Epithelial cell of esophagus (primary cell): ENCODE measurements at regions not wholly inside any gene's neighbourhood (a gene's known extent, or its start where the extent isn't known, plus 50 kb on each side); places are given as distances from the start of the nearest gene placed in this dataset.

ENCODE experiments used
- DNase-seq: peaks from one replicate; pipeline ENCODE4 v3.0.0; 2010; ENCODE audit warnings: low read depth
- H3K4me3 ChIP-seq: 2 replicates; pipeline ENCODE4 v1.5.1; 2011; ENCODE audit warnings: mild to moderate bottlenecking, low read length, control low read depth
- TF ChIP-seq, protein P1 (sequence below): IDR thresholded peaks from 2 replicates; pipeline ENCODE4 v1.5.1; 2011; ENCODE audit warnings: low read depth, mild to moderate bottlenecking, low read length, control low read depth, inconsistent platforms; ENCODE audit not compliant: insufficient read depth; ENCODE audit errors: missing control alignments

DNA sequence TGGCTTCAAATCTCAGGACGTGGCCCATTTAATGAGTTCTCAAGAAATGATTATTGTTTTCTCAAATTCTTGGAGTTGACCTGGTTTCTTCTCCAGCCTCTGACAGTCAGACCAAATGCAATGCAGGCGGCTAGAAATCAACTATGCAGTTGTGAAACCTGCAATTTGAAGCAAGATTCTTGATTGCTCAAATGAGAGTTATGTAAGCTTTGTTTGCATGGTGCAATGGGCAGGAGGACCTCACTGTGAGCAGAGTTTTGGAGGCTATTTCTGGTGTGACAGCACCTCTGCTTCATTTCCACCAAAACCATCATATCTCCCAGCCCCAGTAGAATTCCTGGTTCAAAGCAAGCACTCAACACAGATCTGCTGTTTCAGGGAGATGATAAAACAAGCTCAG lies 500.0 kb upstream of the KLF4 start:
- DNase-seq: peak; percentile 47
- TF ChIP-seq, protein P1, sequence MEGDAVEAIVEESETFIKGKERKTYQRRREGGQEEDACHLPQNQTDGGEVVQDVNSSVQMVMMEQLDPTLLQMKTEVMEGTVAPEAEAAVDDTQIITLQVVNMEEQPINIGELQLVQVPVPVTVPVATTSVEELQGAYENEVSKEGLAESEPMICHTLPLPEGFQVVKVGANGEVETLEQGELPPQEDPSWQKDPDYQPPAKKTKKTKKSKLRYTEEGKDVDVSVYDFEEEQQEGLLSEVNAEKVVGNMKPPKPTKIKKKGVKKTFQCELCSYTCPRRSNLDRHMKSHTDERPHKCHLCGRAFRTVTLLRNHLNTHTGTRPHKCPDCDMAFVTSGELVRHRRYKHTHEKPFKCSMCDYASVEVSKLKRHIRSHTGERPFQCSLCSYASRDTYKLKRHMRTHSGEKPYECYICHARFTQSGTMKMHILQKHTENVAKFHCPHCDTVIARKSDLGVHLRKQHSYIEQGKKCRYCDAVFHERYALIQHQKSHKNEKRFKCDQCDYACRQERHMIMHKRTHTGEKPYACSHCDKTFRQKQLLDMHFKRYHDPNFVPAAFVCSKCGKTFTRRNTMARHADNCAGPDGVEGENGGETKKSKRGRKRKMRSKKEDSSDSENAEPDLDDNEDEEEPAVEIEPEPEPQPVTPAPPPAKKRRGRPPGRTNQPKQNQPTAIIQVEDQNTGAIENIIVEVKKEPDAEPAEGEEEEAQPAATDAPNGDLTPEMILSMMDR: no peak
- no peak overlapping the region for H3K4me3 ChIP-seq

DNA sequence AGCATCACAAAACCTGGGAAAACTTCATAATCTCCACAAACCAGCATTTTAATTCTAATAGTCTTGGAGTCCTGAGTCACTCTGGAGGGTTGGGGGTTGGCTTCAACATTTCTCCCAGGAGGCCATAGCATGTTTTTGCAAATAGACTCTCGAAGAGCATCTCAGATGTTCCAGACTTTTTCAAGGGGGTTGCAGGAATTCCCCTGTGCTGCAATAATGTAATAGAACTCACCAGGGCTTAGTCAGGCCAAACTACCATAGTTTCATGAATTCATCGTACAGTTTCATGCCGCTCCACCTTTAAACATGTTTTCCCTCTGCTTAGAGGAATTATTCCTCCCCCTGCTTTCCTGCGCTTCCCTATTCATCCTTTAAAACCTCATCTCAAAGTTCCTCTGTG lies 499.5 kb upstream of the KLF4 start:
- H3K4me3 ChIP-seq: no peak overlapping the region
- DNase-seq: no peak
- TF ChIP-seq, protein P1: no peak

DNA sequence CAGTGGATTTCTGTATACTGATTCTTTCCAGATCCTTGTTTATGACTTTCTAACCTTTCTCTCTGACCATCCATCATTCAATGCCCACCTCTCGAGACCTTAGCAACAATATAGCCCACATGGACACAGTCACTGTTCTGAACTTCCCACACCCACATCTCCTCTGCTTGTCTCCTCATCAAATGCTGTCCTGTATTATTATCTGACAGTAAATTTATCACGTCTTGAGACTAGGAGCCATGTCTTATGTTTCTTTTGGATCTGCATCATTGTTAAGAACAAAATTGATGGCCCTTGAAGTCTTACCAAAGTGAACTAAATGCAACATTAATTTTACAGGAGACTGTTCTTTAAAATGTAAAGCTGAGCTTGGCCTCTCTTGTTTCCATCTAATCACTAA lies 495.4 kb upstream of the KLF4 start:
- no peak overlapping the region for H3K4me3 ChIP-seq
- TF ChIP-seq, protein P1: no peak
- DNase-seq: no peak

DNA sequence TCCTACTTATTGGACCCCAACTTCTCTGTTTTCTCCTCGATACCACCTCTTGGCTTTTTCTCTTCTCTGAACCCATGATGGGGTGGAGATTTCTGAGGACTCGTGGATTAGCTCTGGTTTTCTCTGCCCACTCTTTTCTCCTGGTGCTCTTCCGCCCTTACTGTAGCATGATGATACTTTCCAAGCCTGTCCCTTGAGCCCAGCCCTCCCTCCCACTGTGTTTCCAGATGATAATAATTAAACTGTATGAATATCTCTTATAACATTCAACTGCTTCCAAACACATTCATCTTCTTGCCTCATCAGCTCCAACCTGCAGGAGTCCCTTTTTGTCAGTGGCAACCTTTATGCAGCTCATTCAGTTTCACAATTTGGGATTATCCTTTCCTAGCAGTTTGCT lies 494.2 kb upstream of the KLF4 start:
- TF ChIP-seq, protein P1: no peak
- no peak for DNase-seq
- H3K4me3 ChIP-seq: no peak overlapping the region

DNA sequence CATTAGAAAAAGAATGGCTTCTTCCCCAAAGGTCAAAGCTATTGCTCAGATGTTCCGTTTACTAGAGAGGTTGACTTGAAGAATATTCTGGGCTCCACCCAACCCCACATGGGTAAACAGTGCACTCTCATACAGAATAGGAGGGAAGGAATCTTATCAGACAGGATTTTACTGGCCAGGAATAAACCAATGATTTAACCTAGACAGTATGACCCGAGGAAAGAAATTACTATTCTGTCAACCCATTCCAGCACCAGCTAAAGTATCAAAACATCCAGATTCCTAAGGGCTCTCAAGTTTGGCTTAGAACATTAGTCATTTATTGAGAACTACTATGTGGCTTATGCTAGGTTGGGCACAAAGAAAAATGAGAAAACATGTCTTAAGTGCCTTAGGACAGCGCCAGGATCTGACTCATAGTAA lies 493.6 kb upstream of the KLF4 start:
- no peak overlapping the region for H3K4me3 ChIP-seq
- DNase-seq: peak; percentile 63
- TF ChIP-seq, protein P1: no peak

DNA sequence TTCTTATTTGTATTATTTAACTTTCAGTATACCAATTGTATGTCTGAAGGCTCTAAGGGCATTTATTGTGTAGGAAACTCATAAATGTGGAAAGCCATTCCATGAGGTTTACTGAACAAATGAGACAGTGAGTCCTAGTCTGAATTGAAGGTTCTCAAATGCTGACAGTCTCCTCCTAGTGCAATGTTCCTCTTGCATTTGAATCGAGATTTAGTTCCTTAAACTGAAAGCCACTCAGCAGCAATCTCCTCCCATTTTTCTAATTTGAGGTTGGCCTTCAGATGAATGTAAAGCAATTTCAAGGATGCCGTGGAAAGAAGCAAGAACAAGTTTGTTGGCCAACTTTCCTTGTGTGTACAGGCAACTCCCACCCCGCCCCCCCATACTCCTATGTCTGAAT lies 493.2 kb upstream of the KLF4 start:
- no peak for DNase-seq
- no peak overlapping the region for H3K4me3 ChIP-seq
- TF ChIP-seq, protein P1: no peak

DNA sequence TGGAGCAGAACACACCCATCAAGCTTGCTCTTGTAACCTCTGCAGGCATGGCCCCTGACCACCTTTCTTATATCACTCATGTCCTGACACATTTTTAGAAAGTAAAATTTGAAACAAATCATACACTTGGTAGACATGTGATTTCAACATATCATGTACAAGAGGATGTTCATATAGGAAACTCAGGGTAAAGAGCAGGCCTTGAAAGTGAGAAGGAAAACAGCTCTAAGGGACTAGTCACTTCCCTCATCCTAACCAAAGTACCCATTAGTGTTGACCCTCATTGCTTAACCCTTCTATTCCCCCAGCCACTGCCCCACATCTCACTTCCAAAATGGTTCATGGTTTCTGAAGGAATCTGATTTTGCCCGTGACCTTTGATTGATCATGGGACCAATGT lies 492.4 kb upstream of the KLF4 start:
- TF ChIP-seq, protein P1: no peak
- no peak for DNase-seq

More for the DNA sequence above, 492.4 kb upstream of the KLF4 start:
- no peak overlapping the region for H3K4me3 ChIP-seq
